Suprapubic skin (tissue), 4 donors: ENCODE measurements at regions not wholly inside any gene's neighbourhood (a gene's known extent, or its start where the extent isn't known, plus 50 kb on each side); places are given as distances from the start of the nearest gene placed in this dataset.

Experiments used
- DNase-seq, 2 donors: peaks; one replicate each; pipeline ENCODE4 v3.0.0-alpha.2; 2019; ENCODE audit warnings: low spot score in 2 of 2
- H3K27ac ChIP-seq: fragments of 200-600 bp; sonication (generic); one replicate; pipeline ENCODE4 v1.5.1; 2019
- H3K27me3 ChIP-seq: fragments of 200-600 bp; sonication (generic); one replicate; pipeline ENCODE4 v1.5.1; 2019
- H3K36me3 ChIP-seq: fragments of 200-600 bp; sonication (generic); one replicate; pipeline ENCODE4 v1.5.1; 2019
- H3K4me1 ChIP-seq: fragments of 200-600 bp; sonication (generic); one replicate; pipeline ENCODE4 v1.5.1; 2019
- H3K4me3 ChIP-seq: fragments of 200-600 bp; sonication (generic); one replicate; pipeline ENCODE4 v1.5.1; 2019; ENCODE audit warnings: mild to moderate bottlenecking
- H3K9me3 ChIP-seq: fragments of 200-600 bp; sonication (generic); one replicate; pipeline ENCODE4 v1.5.1; 2019
- CTCF ChIP-seq, 2 donors: fragments of 200-600 bp in 1 of 2; fragments of 450-650 bp in 1 of 2; sonication (generic) in 1 of 2; IDR thresholded peaks; one replicate each; pipeline ENCODE4 v1.5.1; 2016 to 2019; ENCODE audit warnings: antibody characterized with exemption in 2 of 2, mild to moderate bottlenecking in 1 of 2, moderate library complexity in 1 of 2
- EP300 ChIP-seq: sonication (generic); formaldehyde crosslinking; IDR thresholded peaks from one replicate; pipeline ENCODE4 v1.6.1; 2017; ENCODE audit warnings: antibody characterized with exemption
- POLR2A ChIP-seq, 2 donors: fragments of 450-650 bp; IDR thresholded peaks; one replicate each; pipeline ENCODE4 v1.6.1; 2017; ENCODE audit warnings: antibody characterized with exemption in 2 of 2, mild to moderate bottlenecking in 2 of 2, moderate library complexity in 2 of 2
- POLR2AphosphoS5 ChIP-seq, 3 donors: sonication (generic); formaldehyde crosslinking; IDR thresholded peaks; one replicate each; pipeline ENCODE4 v1.6.1; 2017; ENCODE audit warnings: antibody characterized with exemption in 3 of 3
- WGBS: methylation state at CpG from one replicate; pipeline ENCODE4 v1.1.5; 2018; 5-methylcytosine and 5-hydroxymethylcytosine counted together

DNA sequence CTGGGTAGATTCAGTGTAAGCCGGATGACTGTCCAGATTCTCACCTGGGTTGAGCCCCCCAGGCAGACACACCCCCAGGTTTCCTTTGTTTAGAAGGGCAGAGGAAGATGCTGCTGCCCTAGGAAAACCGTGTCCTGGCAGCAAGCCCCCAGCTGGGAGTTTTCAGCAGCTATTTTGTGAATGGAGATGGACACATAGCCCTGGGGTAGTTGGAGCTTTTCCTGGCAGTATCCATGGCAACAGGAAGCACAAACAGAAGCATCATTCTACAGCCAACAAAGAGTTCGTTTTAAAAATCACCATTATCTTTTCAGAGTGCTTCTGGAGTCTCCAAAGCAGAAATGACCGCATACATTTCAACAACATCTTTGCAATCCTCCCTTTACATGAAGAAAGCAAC, 245.5 kb downstream of the BRD1 start:
- Histone ChIP-seq H3K9me3 (peaks cover 8% of the 10 kb centered on the region), H3K4me3 (no peak overlapping the region), H3K4me1 (no peaks in the 10 kb centered on the region), H3K27ac (no peak overlapping the region), H3K36me3 (no peaks in the 10 kb centered on the region), H3K27me3 (no peaks in the 10 kb centered on the region)
- WGBS = 80% methylated on average over 4 of the region's 4 CpGs
- DNase-seq = no peak
- no peak for TF ChIP-seq POLR2AphosphoS5 (IDR thresholded peaks at IDR 0.05)
- TF ChIP-seq POLR2A (IDR thresholded peaks at IDR 0.05) = no peak
- no peak for TF ChIP-seq CTCF (IDR thresholded peaks at IDR 0.05)
- TF ChIP-seq EP300 = no peak

GRCh38 chr22:49580024-49580423, 247.6 kb downstream of the BRD1 start:
- no peak for DNase-seq
- 93% methylated on average over 3 of the region's 3 CpGs for WGBS
- no peak overlapping the region for H3K27ac ChIP-seq
- TF ChIP-seq EP300 (no peak), POLR2AphosphoS5 (IDR thresholded peaks at IDR 0.05) (no peak), CTCF (IDR thresholded peaks at IDR 0.05) (no peak), POLR2A (IDR thresholded peaks at IDR 0.05) (no peak)
- H3K9me3 ChIP-seq = peaks cover 8% of the 10 kb centered on the region
- no peaks in the 10 kb centered on the region for H3K36me3 ChIP-seq
- no peaks in the 10 kb centered on the region for H3K27me3 ChIP-seq
- H3K4me1 ChIP-seq = no peaks in the 10 kb centered on the region
- H3K4me3 ChIP-seq = no peak overlapping the region

DNA sequence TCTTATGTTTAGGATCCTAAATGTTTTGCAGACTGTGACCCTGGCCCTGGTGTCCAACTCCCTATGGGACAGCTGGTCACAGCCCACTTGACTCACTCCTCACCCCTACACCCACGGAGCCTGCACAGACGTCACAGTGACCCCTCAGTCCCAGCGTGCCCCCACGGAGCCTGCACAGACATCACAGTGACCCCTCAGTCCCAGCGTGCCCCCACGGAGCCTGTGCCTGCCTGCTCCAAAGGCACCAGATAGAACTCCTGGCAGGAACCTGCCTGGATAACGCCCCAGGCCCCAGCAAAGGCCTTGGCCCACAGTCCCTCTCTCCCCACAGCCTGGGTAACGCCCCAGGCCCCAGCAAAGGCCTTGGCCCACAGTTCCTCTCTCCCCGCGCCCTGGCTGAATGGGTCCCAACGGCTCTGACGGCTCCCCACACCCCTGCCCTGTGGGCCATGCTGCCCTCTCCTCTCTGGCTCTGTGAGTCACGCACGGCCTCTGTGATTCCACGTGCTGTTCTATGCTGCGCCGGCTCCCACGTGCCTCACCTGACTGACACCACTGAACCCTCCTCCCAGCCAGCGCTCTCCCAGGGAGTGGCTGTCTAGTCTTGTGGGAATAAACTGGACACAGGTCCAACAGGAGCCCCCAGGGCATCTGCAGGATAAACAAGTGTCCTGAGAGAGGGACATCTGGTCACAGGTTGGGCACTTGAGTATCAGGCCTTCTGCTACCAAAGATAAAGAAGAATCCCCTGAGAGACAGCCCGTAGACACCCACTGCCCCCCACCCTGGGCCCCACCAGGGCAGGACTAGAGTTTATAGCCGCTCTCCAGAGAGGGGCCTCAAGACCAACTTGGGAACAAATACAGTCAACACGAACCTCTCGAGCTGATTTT, 250.3 kb downstream of the BRD1 start:
- TF ChIP-seq CTCF (IDR thresholded peaks at IDR 0.05) = no peak
- no peak for TF ChIP-seq POLR2A (IDR thresholded peaks at IDR 0.05)
- TF ChIP-seq POLR2AphosphoS5 (IDR thresholded peaks at IDR 0.05) = no peak
- no peak for TF ChIP-seq EP300
- Histone ChIP-seq H3K4me3 (no peak overlapping the region), H3K4me1 (no peaks in the 10 kb centered on the region), H3K27ac (no peak overlapping the region), H3K36me3 (no peaks in the 10 kb centered on the region), H3K9me3 (peaks cover 8% of the 10 kb centered on the region), H3K27me3 (no peaks in the 10 kb centered on the region)
- DNase-seq = peak in 1 of 2 donors; percentile 40
- WGBS = 81% methylated on average over 23 of the region's 23 CpGs

- Histone ChIP-seq H3K36me3 (no peaks in the 10 kb centered on the region), H3K9me3 (peaks cover 8% of the 10 kb centered on the region), H3K4me3 (no peak overlapping the region), H3K4me1 (no peaks in the 10 kb centered on the region), H3K27me3 (no peaks in the 10 kb centered on the region), H3K27ac (no peak overlapping the region)
- TF ChIP-seq POLR2AphosphoS5 (IDR thresholded peaks at IDR 0.05) = no peak
- no peak for TF ChIP-seq EP300
- no peak for TF ChIP-seq POLR2A (IDR thresholded peaks at IDR 0.05)
- TF ChIP-seq CTCF (IDR thresholded peaks at IDR 0.05) = no peak
- WGBS = 77% methylated on average over 35 of the region's 36 CpGs
- DNase-seq = peak in 1 of 2 donors; percentile 44
Observed at GRCh38 chr22:49576241-49577141, 251.2 kb downstream of the BRD1 start.

DNA sequence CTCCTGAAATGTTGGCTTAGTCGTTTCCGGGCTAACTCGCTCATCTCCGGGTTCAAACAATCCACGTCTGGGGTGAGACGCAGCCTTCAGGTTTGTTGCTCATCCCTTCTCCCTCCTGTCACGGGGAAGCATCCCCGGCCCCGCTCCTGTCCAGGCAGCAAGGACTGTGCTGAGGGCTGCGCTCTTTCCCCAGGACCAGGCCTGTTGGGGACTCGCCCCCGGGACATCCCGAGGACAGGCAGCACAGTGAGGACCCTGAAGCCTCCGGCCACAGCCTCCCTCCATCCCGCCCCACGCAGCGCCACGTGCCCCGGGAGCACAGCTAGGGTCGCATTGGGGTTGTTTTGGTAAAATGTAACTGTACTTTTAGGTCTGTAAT, 252.0 kb downstream of the BRD1 start:
- H3K27me3 ChIP-seq = no peaks in the 10 kb centered on the region
- TF ChIP-seq POLR2A (IDR thresholded peaks at IDR 0.05) (no peak), POLR2AphosphoS5 (IDR thresholded peaks at IDR 0.05) (no peak), EP300 (no peak), CTCF (IDR thresholded peaks at IDR 0.05) (no peak)
- H3K36me3 ChIP-seq = no peaks in the 10 kb centered on the region
- H3K27ac ChIP-seq = no peak overlapping the region
- 85% methylated on average over 14 of the region's 20 CpGs for WGBS
- no peak overlapping the region for H3K4me3 ChIP-seq
- no peaks in the 10 kb centered on the region for H3K4me1 ChIP-seq
- peak in 1 of 2 donors; percentile 41 for DNase-seq
- peaks cover 8% of the 10 kb centered on the region for H3K9me3 ChIP-seq
